HepG2 (cell line): ENCODE measurements at regions not wholly inside any gene's neighbourhood (a gene's known extent, or its start where the extent isn't known, plus 50 kb on each side); places are given as distances from the start of the nearest gene placed in this dataset.

Source experiments
- HDAC1 ChIP-seq: sonication (generic); formaldehyde crosslinking; IDR thresholded peaks from 2 replicates; pipeline ENCODE4 v1.5.1; 2020; ENCODE audit warnings: mild to moderate bottlenecking, missing genetic modification reagents
- HMG20A ChIP-seq: IDR thresholded peaks from 2 replicates; pipeline ENCODE4 v1.6.1; 2016; ENCODE audit warnings: borderline replicate concordance
- JDP2 ChIP-seq: sonication (generic); formaldehyde crosslinking; IDR thresholded peaks from 2 replicates; pipeline ENCODE4 v1.8.1; 2022; ENCODE audit warnings: missing genetic modification reagents, borderline replicate concordance
- KAT2B ChIP-seq: fragments of 150-350 bp; IDR thresholded peaks from 2 replicates; pipeline ENCODE4 v1.6.1; 2014; ENCODE audit warnings: low read depth, low read length, borderline replicate concordance
- MED13 ChIP-seq: sonication (generic); formaldehyde crosslinking; IDR thresholded peaks from 2 replicates; pipeline ENCODE4 v1.5.0; 2020; ENCODE audit warnings: missing genetic modification reagents
- MEF2D ChIP-seq: sonication (generic); formaldehyde crosslinking; IDR thresholded peaks from 2 replicates; pipeline ENCODE4 v1.5.1; 2020; ENCODE audit warnings: mild to moderate bottlenecking, missing genetic modification reagents
- MIXL1 ChIP-seq: IDR thresholded peaks from 2 replicates; pipeline ENCODE4 v1.6.1; 2016
- NR2F6 ChIP-seq, 2 experiments: IDR thresholded peaks; 2 replicates each; pipeline ENCODE4 v1.6.1; 2016; ENCODE audit warnings: antibody characterized with exemption in 1 of 2, mild to moderate bottlenecking in 1 of 2
- PITX1 ChIP-seq: sonication (generic); formaldehyde crosslinking; IDR thresholded peaks from 2 replicates; pipeline ENCODE4 v1.5.1; 2020; ENCODE audit warnings: mild to moderate bottlenecking, missing genetic modification reagents
- SP5 ChIP-seq: IDR thresholded peaks from 2 replicates; pipeline ENCODE4 v1.6.1; 2016; ENCODE audit warnings: low read depth, borderline replicate concordance
- SUZ12 ChIP-seq: fragments of 150-350 bp; IDR thresholded peaks from 2 replicates; pipeline ENCODE4 v1.6.1; 2014; ENCODE audit warnings: low read depth, low read length
- TEAD3 ChIP-seq: optimal IDR thresholded peaks from 2 replicates; pipeline ENCODE3; 2016; ENCODE audit warnings: borderline replicate concordance
- U2AF1 ChIP-seq: fragments of 200-400 bp; formaldehyde crosslinking; optimal IDR thresholded peaks from 2 replicates; pipeline ENCODE3; 2017; ENCODE audit warnings: mild to moderate bottlenecking, low read depth, low read length
- YY1 ChIP-seq: IDR thresholded peaks from 2 replicates; pipeline ENCODE4 v1.6.1; 2011; ENCODE audit warnings: low read length, low read depth, moderate library complexity, mild to moderate bottlenecking; ENCODE audit not compliant: insufficient read depth, insufficient replicate concordance
- ZNF121 ChIP-seq: sonication (generic); formaldehyde crosslinking; IDR thresholded peaks from 2 replicates; pipeline ENCODE4 v1.5.0; 2020; ENCODE audit warnings: mild to moderate bottlenecking, missing genetic modification reagents
- ZNF530 ChIP-seq: sonication (generic); formaldehyde crosslinking; IDR thresholded peaks from 2 replicates; pipeline ENCODE4 v1.5.0; 2020; ENCODE audit warnings: low read depth, mild to moderate bottlenecking, missing genetic modification reagents
- ZNF660 ChIP-seq: sonication (generic); formaldehyde crosslinking; IDR thresholded peaks from 2 replicates; pipeline ENCODE4 v1.5.1; 2020; ENCODE audit warnings: mild to moderate bottlenecking, low read depth, missing genetic modification reagents, borderline replicate concordance
- ZNF720 ChIP-seq: sonication (generic); formaldehyde crosslinking; IDR thresholded peaks from 2 replicates; pipeline ENCODE4 v1.4.0; 2020; ENCODE audit warnings: missing genetic modification reagents
- ZSCAN29 ChIP-seq: sonication (generic); formaldehyde crosslinking; conservative IDR thresholded peaks from 2 replicates; pipeline ENCODE4 v1.4.0; 2020; ENCODE audit warnings: mild to moderate bottlenecking, missing genetic modification reagents
- TF ChIP-seq, protein P1 (sequence below): sonication (generic); formaldehyde crosslinking; IDR thresholded peaks from 2 replicates; pipeline ENCODE4 v1.9.0; 2022; ENCODE audit warnings: low read depth, missing genetic modification reagents
- TF ChIP-seq, protein P2 (sequence below): sonication (generic); formaldehyde crosslinking; IDR thresholded peaks from 2 replicates; pipeline ENCODE4 v1.4.0; 2020; ENCODE audit warnings: missing genetic modification reagents
- TF ChIP-seq, protein P3 (sequence below): sonication (generic); formaldehyde crosslinking; IDR thresholded peaks from 2 replicates; pipeline ENCODE4 v1.5.0; 2020; ENCODE audit warnings: missing genetic modification reagents
- TF ChIP-seq, protein P4 (sequence below): sonication (generic); formaldehyde crosslinking; IDR thresholded peaks from 2 replicates; pipeline ENCODE4 v1.4.0; 2020; ENCODE audit warnings: mild to moderate bottlenecking, missing genetic modification reagents
- TF ChIP-seq, protein P5 (sequence below): sonication (generic); formaldehyde crosslinking; IDR thresholded peaks from 2 replicates; pipeline ENCODE4 v1.4.0; 2020; ENCODE audit warnings: mild to moderate bottlenecking, missing genetic modification reagents

DNA sequence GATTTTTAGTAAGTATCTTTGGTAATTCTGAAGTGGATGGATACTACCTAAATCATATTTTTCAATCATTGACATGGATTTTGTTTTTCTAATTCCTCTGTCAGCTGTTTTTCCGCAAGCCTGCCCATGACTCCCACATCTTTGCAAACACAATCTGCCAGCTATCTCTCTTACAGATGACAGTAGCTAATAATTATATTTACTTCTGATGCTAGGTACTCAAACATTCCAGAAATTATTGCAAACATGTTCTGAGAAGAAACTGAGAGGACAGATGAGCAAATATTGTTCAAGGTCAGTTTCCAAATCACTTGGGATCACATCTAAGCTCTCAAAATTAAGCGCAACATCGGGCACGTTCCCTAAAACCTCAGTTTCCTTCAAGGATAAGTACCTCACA lies 270.0 kb upstream of the CDH19 start (continued):
- TF ChIP-seq, protein P1, sequence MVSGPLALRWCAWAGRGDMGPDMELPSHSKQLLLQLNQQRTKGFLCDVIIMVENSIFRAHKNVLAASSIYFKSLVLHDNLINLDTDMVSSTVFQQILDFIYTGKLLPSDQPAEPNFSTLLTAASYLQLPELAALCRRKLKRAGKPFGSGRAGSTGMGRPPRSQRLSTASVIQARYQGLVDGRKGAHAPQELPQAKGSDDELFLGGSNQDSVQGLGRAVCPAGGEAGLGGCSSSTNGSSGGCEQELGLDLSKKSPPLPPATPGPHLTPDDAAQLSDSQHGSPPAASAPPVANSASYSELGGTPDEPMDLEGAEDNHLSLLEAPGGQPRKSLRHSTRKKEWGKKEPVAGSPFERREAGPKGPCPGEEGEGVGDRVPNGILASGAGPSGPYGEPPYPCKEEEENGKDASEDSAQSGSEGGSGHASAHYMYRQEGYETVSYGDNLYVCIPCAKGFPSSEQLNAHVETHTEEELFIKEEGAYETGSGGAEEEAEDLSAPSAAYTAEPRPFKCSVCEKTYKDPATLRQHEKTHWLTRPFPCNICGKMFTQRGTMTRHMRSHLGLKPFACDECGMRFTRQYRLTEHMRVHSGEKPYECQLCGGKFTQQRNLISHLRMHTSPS (CRISPR knock-in tag), result no peak
- TF ChIP-seq YY1, result no peak
- no peak for TF ChIP-seq JDP2 (CRISPR knock-in tag)
- TF ChIP-seq ZNF530 (CRISPR knock-in tag), result no peak
- TF ChIP-seq PITX1 (CRISPR knock-in tag), result no peak
- peak; percentile 13 for TF ChIP-seq TEAD3
- no peak for TF ChIP-seq HDAC1 (CRISPR knock-in tag)
- no peak for TF ChIP-seq MED13
- no peak for TF ChIP-seq U2AF1
- TF ChIP-seq, protein P2, sequence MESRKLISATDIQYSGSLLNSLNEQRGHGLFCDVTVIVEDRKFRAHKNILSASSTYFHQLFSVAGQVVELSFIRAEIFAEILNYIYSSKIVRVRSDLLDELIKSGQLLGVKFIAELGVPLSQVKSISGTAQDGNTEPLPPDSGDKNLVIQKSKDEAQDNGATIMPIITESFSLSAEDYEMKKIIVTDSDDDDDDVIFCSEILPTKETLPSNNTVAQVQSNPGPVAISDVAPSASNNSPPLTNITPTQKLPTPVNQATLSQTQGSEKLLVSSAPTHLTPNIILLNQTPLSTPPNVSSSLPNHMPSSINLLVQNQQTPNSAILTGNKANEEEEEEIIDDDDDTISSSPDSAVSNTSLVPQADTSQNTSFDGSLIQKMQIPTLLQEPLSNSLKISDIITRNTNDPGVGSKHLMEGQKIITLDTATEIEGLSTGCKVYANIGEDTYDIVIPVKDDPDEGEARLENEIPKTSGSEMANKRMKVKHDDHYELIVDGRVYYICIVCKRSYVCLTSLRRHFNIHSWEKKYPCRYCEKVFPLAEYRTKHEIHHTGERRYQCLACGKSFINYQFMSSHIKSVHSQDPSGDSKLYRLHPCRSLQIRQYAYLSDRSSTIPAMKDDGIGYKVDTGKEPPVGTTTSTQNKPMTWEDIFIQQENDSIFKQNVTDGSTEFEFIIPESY, result no peak
- no peak for TF ChIP-seq ZNF720 (CRISPR knock-in tag)
- no peak for TF ChIP-seq SUZ12
- TF ChIP-seq MEF2D (CRISPR knock-in tag), result no peak
- TF ChIP-seq KAT2B, result no peak
- TF ChIP-seq, protein P3, sequence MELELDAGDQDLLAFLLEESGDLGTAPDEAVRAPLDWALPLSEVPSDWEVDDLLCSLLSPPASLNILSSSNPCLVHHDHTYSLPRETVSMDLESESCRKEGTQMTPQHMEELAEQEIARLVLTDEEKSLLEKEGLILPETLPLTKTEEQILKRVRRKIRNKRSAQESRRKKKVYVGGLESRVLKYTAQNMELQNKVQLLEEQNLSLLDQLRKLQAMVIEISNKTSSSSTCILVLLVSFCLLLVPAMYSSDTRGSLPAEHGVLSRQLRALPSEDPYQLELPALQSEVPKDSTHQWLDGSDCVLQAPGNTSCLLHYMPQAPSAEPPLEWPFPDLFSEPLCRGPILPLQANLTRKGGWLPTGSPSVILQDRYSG, result no peak
- no peak for TF ChIP-seq ZNF660 (CRISPR knock-in tag)
- no peak for TF ChIP-seq SP5 (CRISPR knock-in tag)
- no peak for TF ChIP-seq ZNF121
- TF ChIP-seq, protein P4, sequence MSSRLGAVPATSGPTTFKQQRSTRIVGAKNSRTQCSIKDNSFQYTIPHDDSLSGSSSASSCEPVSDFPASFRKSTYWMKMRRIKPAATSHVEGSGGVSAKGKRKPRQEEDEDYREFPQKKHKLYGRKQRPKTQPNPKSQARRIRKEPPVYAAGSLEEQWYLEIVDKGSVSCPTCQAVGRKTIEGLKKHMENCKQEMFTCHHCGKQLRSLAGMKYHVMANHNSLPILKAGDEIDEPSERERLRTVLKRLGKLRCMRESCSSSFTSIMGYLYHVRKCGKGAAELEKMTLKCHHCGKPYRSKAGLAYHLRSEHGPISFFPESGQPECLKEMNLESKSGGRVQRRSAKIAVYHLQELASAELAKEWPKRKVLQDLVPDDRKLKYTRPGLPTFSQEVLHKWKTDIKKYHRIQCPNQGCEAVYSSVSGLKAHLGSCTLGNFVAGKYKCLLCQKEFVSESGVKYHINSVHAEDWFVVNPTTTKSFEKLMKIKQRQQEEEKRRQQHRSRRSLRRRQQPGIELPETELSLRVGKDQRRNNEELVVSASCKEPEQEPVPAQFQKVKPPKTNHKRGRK (CRISPR knock-in tag), result no peak
- no peak for TF ChIP-seq HMG20A
- no peak for TF ChIP-seq NR2F6 (IDR thresholded peaks at IDR 0.05)
- TF ChIP-seq NR2F6 (CRISPR knock-in tag; IDR thresholded peaks at IDR 0.05), result no peak
- TF ChIP-seq, protein P5, sequence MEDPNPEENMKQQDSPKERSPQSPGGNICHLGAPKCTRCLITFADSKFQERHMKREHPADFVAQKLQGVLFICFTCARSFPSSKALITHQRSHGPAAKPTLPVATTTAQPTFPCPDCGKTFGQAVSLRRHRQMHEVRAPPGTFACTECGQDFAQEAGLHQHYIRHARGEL (CRISPR knock-in tag), result no peak
- 0 out of 2 replicates have a peak, but pooled peaks have one; percentile 21 for TF ChIP-seq MIXL1
- TF ChIP-seq ZSCAN29, result no peak
